Glutamatergic neuron (in vitro differentiated cells): ENCODE measurements at regions not wholly inside any gene's neighbourhood (a gene's known extent, or its start where the extent isn't known, plus 50 kb on each side); places are given as distances from the start of the nearest gene placed in this dataset.
"Not testable (repeated sequence)": the region's sequence is repeated elsewhere in the genome, so short reads cannot be mapped to it uniquely, and the experiment has no call there.

Experiments used
- DNase-seq: peaks from one replicate; pipeline ENCODE4 v3.0.0; 2022
- H3K27ac Mint-ChIP-seq: one replicate; pipeline ENCODE4 v1.8.0; 2020; ENCODE audit warnings: mild to moderate bottlenecking, mixed read lengths, inconsistent platforms; ENCODE audit not compliant: unreplicated experiment
- H3K27me3 Mint-ChIP-seq: one replicate; pipeline ENCODE4 v1.8.0; 2020; ENCODE audit warnings: mild to moderate bottlenecking, moderate library complexity, mixed read lengths, inconsistent platforms; ENCODE audit not compliant: unreplicated experiment
- H3K36me3 Mint-ChIP-seq: one replicate; pipeline ENCODE4 v1.8.0; 2020; ENCODE audit warnings: mild to moderate bottlenecking, mixed read lengths, inconsistent platforms; ENCODE audit not compliant: unreplicated experiment
- H3K4me1 Mint-ChIP-seq: one replicate; pipeline ENCODE4 v1.8.0; 2020; ENCODE audit warnings: mild to moderate bottlenecking, low read depth, mixed read lengths, inconsistent platforms; ENCODE audit not compliant: unreplicated experiment
- H3K4me3 Mint-ChIP-seq: one replicate; pipeline ENCODE4 v1.8.0; 2020; ENCODE audit warnings: mild to moderate bottlenecking, mixed read lengths, inconsistent platforms; ENCODE audit not compliant: unreplicated experiment
- H3K9me3 Mint-ChIP-seq: one replicate; pipeline ENCODE4 v1.8.0; 2020; ENCODE audit warnings: mild to moderate bottlenecking, moderate library complexity, mixed read lengths, inconsistent platforms; ENCODE audit not compliant: unreplicated experiment
- TF ChIP-seq, protein P1 (sequence below): fragments of 200-600 bp; sonication (generic); IDR thresholded peaks from one replicate; pipeline ENCODE4 v1.5.0; 2021; ENCODE audit not compliant: partially characterized antibody, unreplicated experiment

DNA sequence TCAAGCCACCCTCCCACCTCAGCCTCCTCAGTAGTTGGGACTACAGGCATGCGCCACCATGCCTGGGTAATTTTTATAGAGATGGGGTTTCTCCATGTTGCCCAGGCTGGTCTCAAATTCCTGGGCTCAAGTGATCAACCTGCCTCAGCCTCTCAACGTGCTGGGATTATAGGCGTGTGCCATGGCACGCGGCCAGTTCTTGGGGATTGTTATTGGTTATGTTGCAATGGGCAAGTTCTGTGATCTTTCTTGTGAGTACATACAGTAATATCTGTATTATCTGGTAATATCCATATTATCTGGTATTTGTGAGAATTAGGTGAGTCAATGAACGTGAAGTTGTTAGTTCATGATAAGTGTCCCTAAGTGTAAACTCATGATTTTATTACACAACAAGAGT, 90.3 kb upstream of the TBL1X start:
- DNase-seq, result no peak
- H3K4me1 Mint-ChIP-seq, result no peaks in the 10 kb centered on the region
- H3K4me3 Mint-ChIP-seq, result no peak overlapping the region
- H3K9me3 Mint-ChIP-seq, result peaks cover 2% of the 10 kb centered on the region
- no peaks in the 10 kb centered on the region for H3K27me3 Mint-ChIP-seq
- H3K36me3 Mint-ChIP-seq, result no peaks in the 10 kb centered on the region
- TF ChIP-seq, protein P1, sequence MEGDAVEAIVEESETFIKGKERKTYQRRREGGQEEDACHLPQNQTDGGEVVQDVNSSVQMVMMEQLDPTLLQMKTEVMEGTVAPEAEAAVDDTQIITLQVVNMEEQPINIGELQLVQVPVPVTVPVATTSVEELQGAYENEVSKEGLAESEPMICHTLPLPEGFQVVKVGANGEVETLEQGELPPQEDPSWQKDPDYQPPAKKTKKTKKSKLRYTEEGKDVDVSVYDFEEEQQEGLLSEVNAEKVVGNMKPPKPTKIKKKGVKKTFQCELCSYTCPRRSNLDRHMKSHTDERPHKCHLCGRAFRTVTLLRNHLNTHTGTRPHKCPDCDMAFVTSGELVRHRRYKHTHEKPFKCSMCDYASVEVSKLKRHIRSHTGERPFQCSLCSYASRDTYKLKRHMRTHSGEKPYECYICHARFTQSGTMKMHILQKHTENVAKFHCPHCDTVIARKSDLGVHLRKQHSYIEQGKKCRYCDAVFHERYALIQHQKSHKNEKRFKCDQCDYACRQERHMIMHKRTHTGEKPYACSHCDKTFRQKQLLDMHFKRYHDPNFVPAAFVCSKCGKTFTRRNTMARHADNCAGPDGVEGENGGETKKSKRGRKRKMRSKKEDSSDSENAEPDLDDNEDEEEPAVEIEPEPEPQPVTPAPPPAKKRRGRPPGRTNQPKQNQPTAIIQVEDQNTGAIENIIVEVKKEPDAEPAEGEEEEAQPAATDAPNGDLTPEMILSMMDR, result no peak
- H3K27ac Mint-ChIP-seq, result no peak overlapping the region

DNA sequence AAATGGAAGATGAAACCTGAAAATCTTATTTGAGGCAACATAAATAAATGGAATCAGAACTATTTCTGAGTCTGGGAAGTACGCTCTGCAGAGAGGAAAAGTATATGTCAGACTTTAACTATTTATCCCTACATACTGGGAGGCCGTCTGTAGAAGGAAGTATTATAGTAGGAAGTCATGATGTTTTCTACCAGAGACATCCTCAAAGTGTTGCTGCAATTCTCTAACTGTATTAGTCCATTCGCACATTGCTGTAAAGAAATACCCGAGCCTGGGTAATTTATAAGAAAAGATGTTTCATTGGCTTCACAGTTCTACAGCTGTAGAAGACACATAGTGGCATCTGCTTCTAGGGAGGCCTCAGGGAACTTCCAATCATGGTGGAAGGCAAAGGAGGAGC, 88.7 kb upstream of the TBL1X start:
- Mint-ChIP-seq H3K9me3 (peaks cover 2% of the 10 kb centered on the region), H3K27me3 (no peaks in the 10 kb centered on the region), H3K4me1 (no peaks in the 10 kb centered on the region), H3K36me3 (no peaks in the 10 kb centered on the region), H3K4me3 (no peak overlapping the region), H3K27ac (no peak overlapping the region)
- TF ChIP-seq, protein P1, result no peak
- DNase-seq, result no peak

DNA sequence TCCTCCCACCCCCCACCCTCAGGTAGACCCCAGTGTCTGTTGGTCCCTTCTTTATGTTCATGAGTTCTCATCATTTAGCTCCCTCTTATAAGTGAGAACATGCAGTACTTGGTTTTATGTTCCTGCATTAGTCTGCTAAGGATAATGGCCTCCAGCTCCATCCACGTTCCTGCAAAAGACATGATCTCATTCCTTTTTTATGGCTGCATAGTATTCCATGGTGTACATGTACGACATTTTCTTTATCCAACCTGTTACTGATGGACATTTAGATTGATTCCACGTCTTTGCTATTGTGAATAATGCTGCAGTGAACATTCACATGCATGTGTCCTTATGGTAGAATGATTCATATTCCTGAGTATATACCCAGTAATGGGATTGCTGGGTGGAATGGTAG, 87.6 kb upstream of the TBL1X start:
- H3K9me3 Mint-ChIP-seq, H3K36me3 Mint-ChIP-seq, DNase-seq: not testable (repeated sequence)

DNA sequence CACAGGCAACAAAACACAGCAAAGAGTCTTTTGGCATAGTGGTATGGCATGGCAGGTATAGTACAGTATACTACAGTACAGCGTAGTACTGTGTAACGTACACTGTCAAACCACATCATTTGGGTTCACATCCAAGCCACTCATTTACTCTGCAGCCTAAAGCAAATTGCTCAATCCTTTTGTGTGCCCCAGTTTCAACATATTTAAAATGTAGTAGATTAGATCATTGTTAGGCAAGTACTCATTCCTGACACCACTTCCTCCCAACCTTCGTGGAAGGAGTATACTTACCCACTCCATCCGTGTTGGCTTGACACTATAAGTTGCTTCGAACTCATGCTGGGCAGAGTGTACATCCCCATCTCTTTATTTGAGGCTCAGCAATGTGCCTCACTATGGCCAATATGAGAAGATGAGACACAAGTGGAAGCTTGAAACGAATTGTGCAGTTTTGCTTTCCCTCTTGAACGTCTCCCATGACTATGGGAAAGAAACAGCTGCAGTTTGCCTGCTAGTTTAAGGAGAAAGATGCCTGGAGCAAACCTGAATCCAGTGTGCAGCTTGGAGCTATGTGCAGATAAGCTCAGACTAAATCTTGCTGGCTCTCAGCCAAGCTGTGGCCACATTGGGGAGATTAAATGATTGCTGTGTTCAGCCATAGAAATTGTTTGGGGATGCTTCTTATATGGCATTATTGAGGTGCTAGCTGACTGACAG, 85.7 kb upstream of the TBL1X start:
- TF ChIP-seq, protein P1, result no peak
- H3K27ac Mint-ChIP-seq, result no peak overlapping the region
- no peak overlapping the region for H3K4me3 Mint-ChIP-seq
- no peaks in the 10 kb centered on the region for H3K27me3 Mint-ChIP-seq
- H3K4me1 Mint-ChIP-seq, result no peaks in the 10 kb centered on the region
- DNase-seq, result no peak
- no peaks in the 10 kb centered on the region for H3K36me3 Mint-ChIP-seq
- peaks cover 2% of the 10 kb centered on the region for H3K9me3 Mint-ChIP-seq

More for the DNA sequence above, 87.6 kb upstream of the TBL1X start:
- H3K27me3 Mint-ChIP-seq, H3K27ac Mint-ChIP-seq, H3K4me1 Mint-ChIP-seq, H3K4me3 Mint-ChIP-seq: not testable (repeated sequence)

DNA sequence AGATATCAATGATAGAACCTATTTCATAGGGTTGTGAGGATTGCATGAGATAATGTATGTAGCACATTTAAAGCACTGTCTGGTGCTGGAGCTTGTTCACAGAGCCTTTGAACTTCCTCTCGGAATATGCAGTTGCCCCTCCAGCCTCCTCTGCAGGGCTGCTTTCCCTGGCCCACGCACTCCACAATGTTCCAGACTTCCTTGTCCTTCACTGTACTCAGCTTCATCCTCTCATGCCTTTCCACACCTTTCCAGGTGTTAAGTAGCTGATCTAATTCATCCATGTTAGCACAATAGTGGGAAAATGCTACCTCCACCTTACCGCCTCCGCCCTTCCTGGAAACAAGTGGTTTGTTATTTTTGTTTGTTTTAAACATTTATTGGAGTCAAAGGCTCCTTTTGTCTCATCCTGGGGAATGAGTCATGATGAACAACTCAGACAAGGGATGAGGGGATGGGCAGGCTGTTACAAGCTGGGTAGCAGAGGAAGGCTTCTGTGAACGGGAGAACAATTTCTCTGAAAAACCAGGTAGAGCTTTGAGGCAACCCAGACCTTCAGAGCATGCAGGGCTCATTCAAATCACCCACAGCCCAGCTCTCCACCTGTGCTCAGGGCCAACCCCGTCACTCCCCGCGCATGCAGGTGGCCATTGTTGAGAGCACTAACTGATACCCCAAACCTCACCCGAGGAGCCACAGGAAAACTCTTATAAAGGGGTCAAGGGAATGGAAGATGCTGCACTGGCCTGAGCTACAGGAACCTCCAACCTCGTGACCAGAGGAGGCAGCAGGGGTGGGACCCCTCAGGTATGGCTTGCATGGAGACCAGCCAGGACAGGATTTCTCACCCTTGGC, 84.9 kb upstream of the TBL1X start:
- Mint-ChIP-seq H3K36me3 (no peaks in the 10 kb centered on the region), H3K9me3 (peaks cover 2% of the 10 kb centered on the region), H3K4me1 (no peaks in the 10 kb centered on the region), H3K4me3 (no peak overlapping the region), H3K27me3 (no peaks in the 10 kb centered on the region), H3K27ac (no peak overlapping the region)
- TF ChIP-seq, protein P1, result no peak
- DNase-seq, result no peak
